COLO668 (cell line): ENCODE measurements at regions not wholly inside any gene's neighbourhood (a gene's known extent, or its start where the extent isn't known, plus 50 kb on each side); places are given as distances from the start of the nearest gene placed in this dataset.
"Not testable (repeated sequence)": the region's sequence is repeated elsewhere in the genome, so short reads cannot be mapped to it uniquely, and the experiment has no call there.

ENCODE experiments used
- DNase-seq: peaks from one replicate; lab custom pipeline; 2025; ENCODE audit not compliant: unreplicated experiment; lab: John Stamatoyannopoulos, UW

DNA sequence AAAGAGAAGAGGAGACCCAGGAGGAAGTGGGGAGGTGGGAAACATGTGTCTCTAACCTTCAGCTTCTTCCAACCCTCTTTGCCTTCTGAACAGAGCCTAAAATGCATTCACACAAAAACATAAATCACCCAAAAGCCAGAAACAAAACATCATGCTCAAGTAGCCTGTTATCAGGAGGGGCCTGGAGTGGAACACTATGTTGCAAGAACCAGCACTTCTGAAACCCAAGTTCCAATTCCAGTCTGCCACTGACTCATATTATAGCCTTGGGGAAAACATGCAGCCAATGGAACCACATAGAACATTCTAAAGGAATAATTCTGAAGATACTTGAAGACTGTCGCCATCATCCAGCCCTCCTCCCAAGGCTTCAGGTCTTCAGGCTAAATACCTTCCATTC is 169.8 kb upstream of the PLXNC1 start:
- no peak for DNase-seq

DNA sequence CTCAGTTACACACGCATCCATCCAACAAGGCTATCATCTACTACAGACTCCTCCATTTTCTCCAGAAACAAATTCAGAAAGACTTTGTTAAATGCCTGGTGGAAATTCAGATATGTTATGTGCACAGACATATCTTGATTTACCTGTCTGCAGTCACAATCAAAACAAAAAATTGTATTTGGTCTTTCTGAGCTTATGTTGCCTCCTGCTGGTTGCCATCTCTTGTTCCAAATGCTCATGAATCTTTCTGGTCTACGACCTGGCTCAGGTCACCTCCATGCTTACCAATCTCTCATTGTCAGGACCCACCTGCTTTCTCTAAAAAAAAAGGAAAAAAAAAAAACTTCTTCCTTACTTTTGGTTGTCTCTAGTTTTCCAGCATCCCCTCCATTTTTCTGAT is 169.2 kb upstream of the PLXNC1 start:
- DNase-seq, result no peak

- DNase-seq, result no peak
These were observed 167.7 kb upstream of the PLXNC1 start for GRCh38 chr12:93980711-93981110.

GRCh38 chr12:93981411-93981810 is 167.0 kb upstream of the PLXNC1 start:
- DNase-seq, result no peak

DNA sequence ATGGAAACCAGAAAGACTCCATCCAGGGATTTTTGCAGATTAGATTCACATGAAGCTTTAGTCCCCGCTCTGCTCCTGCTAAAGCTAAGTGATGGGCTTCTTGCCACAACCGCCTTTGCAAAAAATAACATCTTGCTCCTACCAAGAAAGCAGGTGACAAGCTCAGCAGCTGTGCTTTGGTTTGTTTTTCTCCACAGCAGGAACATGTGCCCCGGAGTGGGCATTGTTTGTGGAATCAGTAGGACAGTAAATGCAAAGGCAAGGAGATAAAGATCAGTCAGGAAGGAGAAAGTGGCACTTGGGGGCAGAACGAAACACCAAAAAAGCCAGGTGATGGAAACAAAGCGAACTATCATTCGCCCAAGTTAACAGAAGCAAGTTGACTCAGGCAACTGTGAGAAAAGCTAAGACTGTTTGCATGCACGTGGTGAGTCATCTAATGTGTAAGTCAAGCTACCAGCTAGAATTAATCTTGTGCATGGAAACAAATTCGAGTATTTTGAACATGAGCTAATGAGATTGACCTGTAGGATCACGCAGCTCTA is 165.5 kb upstream of the PLXNC1 start:
- DNase-seq, result no peak

DNA sequence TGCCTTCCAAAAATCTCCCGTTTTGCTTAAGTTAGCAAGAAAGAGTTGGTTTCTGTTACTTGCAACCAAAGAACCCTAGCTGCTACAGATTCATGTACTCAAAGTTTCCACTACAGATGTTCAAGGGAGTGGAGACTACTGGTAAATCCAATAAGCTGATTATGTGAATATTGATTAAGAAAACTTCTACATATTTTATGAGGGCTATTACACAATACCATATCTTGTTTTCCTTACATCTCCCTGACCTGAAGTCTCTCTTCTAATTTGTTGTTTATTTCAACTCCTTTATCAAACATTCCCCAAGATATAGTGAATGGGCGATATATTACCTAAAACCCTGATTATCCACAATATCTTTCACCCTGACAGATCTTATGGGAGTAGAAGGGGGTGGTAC is 164.4 kb upstream of the PLXNC1 start:
- no peak for DNase-seq

- no peak for DNase-seq
These were observed 158.4 kb upstream of the PLXNC1 start for GRCh38 chr12:93989949-93990348.

DNA sequence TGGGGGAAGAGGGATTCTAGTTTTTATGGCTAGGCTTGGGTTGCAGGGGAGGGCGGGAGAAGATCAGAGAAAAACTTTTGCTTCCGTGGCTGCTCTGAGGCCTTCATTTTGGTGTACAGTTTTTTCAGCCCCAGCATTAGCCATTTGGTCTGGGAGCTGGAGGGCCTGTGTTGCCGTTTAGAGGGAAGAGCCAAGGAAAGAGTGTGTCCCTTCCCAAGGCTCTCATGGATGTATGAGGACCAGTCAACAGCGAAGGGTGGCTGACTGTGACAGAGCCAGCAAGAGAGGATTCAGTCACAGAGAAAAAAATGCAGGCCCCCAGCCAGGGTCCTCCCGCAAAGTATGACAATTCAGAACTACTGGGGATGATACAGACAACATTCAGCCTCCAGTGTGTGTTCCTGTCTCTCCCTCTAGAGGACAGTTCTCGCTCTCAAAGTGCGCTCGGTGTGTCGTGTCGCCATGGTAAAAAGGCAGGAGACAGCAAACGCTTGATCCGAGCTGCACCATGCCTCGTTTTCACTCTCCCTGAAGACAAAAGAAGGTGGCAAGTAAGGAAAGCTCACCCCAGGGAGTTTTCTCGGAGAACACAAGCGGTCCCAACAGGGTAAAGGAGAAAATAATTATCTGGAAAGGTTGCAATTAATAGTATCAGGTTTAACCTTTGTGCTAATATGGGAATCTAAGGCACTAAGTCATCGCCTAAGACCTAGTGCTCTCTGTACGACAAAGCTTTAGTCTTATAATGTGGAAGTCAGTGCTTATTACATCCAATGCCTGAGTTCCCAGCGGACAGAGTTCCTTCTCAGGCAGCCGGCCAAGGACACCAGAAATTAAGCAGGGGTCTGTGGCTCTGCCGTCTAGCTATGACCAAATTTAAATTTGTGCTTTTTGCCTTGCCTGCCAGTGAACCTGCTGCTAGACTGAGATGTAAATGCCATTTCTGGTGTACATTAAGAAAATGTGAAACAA is 157.3 kb upstream of the PLXNC1 start:
- no peak for DNase-seq

- no peak for DNase-seq
These were observed 156.4 kb upstream of the PLXNC1 start for GRCh38 chr12:93991829-93992461.

GRCh38 chr12:93994721-93995120 is 153.7 kb upstream of the PLXNC1 start:
- no peak for DNase-seq

- DNase-seq, result no peak
These were observed 152.1 kb upstream of the PLXNC1 start for GRCh38 chr12:93996321-93996720.

DNA sequence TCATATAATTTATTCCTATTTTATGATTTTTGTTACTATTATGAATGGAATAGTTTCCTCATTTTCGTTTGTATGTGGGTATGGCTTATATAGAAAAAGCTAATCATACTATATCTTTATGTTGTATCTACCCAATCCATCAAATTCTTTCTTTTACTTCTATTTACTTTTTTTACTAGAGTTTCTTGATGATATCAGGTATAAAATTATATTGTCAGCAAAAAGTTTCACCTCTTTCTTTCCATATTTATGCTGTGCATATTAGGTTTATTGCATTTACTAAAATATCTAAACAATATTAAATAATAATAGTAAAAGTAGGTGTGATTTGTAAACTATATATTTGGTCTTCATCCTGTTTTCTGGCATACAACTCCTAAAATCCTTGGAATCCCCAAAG is 146.7 kb upstream of the PLXNC1 start:
- no peak for DNase-seq

GRCh38 chr12:94002925-94003324 is 145.5 kb upstream of the PLXNC1 start:
- DNase-seq, result not testable (repeated sequence)

GRCh38 chr12:94007833-94008232 is 140.5 kb upstream of the PLXNC1 start:
- DNase-seq, result not testable (repeated sequence)

DNA sequence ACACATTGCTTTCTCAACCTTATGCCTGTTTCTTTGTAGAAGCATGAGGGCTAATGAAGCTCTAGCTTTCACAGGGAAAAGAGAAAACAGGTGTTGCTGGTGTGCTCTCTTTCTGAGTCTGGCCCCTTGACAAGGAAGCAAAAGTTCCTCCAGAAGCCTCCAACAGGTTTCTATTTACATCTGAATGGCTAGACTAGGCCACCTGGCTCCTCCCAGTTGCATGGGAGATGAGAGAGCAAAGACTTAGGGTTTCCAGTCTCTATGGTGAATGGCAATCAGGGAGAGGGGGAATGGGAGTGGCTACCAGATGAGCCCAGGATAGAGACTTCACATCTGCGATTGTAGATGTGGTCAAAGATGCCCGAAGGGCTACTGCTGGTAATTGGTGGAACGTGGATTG is 138.1 kb upstream of the PLXNC1 start:
- no peak for DNase-seq

DNA sequence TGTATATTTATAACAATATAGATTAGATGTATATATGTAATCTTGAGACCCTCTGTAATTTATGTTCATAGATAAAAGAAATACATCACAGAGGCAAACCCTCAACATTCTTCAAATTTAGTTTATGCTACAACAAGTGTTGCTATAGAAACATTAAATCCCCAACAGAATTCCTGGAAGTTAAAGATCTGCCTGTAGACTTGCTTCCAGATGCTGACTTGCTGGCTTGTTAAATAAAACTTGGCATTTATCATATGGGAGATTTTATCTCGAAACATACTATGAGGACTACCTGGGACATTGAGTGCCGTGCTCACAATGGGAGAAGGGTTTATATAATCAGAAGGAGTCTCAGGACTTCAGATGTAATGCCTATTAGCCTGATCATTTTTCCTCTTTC is 136.3 kb upstream of the PLXNC1 start:
- DNase-seq, result no peak

DNA sequence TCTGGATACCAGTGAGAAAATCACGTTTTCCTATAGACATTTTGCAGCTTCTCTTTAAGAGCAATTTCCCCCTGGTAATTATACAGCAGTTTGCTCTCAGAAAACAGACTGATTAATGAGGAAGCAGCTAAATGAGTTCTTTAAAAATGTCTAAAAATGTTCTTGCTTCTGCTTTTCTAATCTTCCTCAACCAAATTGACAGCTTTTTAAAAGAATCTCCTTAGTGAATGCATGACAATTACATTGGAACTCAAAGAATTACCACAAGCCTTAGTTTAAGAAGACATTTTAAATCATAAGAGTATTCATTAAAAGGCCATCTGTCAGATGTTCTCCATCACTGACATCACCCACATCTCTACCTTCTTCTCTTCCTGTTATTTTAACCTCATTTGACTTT is 135.8 kb upstream of the PLXNC1 start:
- DNase-seq, result no peak

- not testable (repeated sequence) for DNase-seq
These were observed 131.1 kb upstream of the PLXNC1 start for GRCh38 chr12:94017247-94017646.

- no peak for DNase-seq
These were observed 128.0 kb upstream of the PLXNC1 start for GRCh38 chr12:94020335-94020734.

GRCh38 chr12:94023879-94024278 is 124.5 kb upstream of the PLXNC1 start:
- DNase-seq, result no peak

GRCh38 chr12:94025068-94025467 is 123.3 kb upstream of the PLXNC1 start:
- DNase-seq, result no peak

GRCh38 chr12:94025756-94026155 is 122.6 kb upstream of the PLXNC1 start:
- no peak for DNase-seq
